ENCODE measurements at regions not wholly inside any gene's neighbourhood (a gene's known extent, or its start where the extent isn't known, plus 50 kb on each side); places are given as distances from the start of the nearest gene placed in this dataset.

DNA sequence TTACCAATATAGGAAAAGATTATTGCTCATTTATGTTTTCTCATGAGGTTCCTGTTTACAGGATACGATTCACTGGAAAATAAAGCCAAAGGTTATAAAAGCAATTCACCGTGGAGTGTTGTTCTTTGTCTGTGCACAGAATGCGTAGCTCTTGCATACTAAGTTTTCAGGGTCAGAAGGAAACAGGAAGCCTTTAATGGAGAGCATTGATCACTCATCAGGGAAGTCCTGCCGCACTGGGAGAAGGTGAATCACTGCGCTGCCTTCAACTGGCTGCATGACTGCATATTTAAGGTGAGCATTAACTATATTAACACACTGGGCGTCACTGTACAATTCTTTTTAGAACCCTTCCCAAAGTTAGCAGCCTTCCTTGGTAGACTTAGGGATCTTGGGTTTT lies 74.1 kb upstream of the SYK start:
- no peak overlapping the region for H3K4me3 ChIP-seq (replicated peaks in 1 of 2; ENCODE audit: low read depth in 1 of 2, low read length in 2 of 2)
- H3K27ac ChIP-seq (ENCODE audit: low read depth, low read length): no peak overlapping the region
- no peaks in the 10 kb centered on the region for H3K9me2 ChIP-seq (ENCODE audit: insufficient read depth)
- H3K9me3 ChIP-seq (ENCODE audit: control insufficient read depth in 1 of 2, insufficient read depth in 1 of 2, low read depth in 1 of 2, low read length in 2 of 2): no peaks in the 10 kb centered on the region
- no peaks in the 10 kb centered on the region for H3K36me3 ChIP-seq (ENCODE audit: control insufficient read depth in 1 of 2, insufficient read depth in 2 of 2, low read length in 2 of 2)
- BruUV-seq (replicated peaks): no TSS peak
- no peaks in the 10 kb centered on the region for H3K79me2 ChIP-seq (ENCODE audit: insufficient read depth, low read length)
- intact Hi-C loops (cut with micrococcal nuclease): no loop called here
- no peak for ATAC-seq
- POLR2A ChIA-PET: no interaction called here
- no peak overlapping the region for H2AFZ ChIP-seq (ENCODE audit: low read depth, low read length, poor library complexity, severe bottlenecking)
- no peak for DNase-seq (ENCODE audit: low read depth, low spot score)
- CTCF ChIA-PET: no interaction called here
- RAD21 ChIA-PET (ENCODE audit: low non-redundant PET in 1 of 2, low total read pairs in 2 of 2, uncharacterized antibody in 2 of 2, unreplicated experiment in 2 of 2): no interaction called here
- H4K20me1 ChIP-seq (ENCODE audit: insufficient read depth): no peaks in the 10 kb centered on the region
- no peak overlapping the region for H3K9ac ChIP-seq (ENCODE audit: low read length)
- no peak overlapping the region for H3K4me2 ChIP-seq (ENCODE audit: low read length)
- peaks cover 32% of the 10 kb centered on the region for H3K27me3 ChIP-seq (ENCODE audit: insufficient read depth, low read length)
- TF ChIP-seq EZH2 (IDR thresholded peaks at IDR 0.05): no peak
- TF ChIP-seq POLR2AphosphoS5 (IDR thresholded peaks at IDR 0.05; ENCODE audit: low read depth, low read length): no peak
- TF ChIP-seq SIN3A (IDR thresholded peaks at IDR 0.05; ENCODE audit: low read depth): no peak
- TF ChIP-seq RAD21 (IDR thresholded peaks at IDR 0.05; ENCODE audit: low read depth): no peak
- TF ChIP-seq, protein P1, sequence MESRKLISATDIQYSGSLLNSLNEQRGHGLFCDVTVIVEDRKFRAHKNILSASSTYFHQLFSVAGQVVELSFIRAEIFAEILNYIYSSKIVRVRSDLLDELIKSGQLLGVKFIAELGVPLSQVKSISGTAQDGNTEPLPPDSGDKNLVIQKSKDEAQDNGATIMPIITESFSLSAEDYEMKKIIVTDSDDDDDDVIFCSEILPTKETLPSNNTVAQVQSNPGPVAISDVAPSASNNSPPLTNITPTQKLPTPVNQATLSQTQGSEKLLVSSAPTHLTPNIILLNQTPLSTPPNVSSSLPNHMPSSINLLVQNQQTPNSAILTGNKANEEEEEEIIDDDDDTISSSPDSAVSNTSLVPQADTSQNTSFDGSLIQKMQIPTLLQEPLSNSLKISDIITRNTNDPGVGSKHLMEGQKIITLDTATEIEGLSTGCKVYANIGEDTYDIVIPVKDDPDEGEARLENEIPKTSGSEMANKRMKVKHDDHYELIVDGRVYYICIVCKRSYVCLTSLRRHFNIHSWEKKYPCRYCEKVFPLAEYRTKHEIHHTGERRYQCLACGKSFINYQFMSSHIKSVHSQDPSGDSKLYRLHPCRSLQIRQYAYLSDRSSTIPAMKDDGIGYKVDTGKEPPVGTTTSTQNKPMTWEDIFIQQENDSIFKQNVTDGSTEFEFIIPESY (IDR thresholded peaks at IDR 0.05; ENCODE audit: extremely low read depth, insufficient replicate concordance, low read length): no peak
- no peak for TF ChIP-seq ZFX (IDR thresholded peaks at IDR 0.05)
- TF ChIP-seq YY1 (IDR thresholded peaks at IDR 0.05; ENCODE audit: extremely low read depth, insufficient replicate concordance, low read depth, low read length): no peak
- no peak for TF ChIP-seq ZNF274 (IDR thresholded peaks at IDR 0.05; ENCODE audit: low read depth, low read length)
- no peak for TF ChIP-seq CEBPB (IDR thresholded peaks at IDR 0.05; ENCODE audit: low read depth)
- TF ChIP-seq, protein P2, sequence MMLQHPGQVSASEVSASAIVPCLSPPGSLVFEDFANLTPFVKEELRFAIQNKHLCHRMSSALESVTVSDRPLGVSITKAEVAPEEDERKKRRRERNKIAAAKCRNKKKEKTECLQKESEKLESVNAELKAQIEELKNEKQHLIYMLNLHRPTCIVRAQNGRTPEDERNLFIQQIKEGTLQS (IDR thresholded peaks at IDR 0.05): no peak
- TF ChIP-seq ELF1 (IDR thresholded peaks at IDR 0.05; ENCODE audit: borderline replicate concordance, low read depth): no peak
- no peak for TF ChIP-seq JUND (IDR thresholded peaks at IDR 0.05)
- TF ChIP-seq SRF (IDR thresholded peaks at IDR 0.05; ENCODE audit: low read depth): no peak
- TF ChIP-seq, protein P3, sequence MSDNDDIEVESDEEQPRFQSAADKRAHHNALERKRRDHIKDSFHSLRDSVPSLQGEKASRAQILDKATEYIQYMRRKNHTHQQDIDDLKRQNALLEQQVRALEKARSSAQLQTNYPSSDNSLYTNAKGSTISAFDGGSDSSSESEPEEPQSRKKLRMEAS (IDR thresholded peaks at IDR 0.05): no peak
- TF ChIP-seq, protein P4, sequence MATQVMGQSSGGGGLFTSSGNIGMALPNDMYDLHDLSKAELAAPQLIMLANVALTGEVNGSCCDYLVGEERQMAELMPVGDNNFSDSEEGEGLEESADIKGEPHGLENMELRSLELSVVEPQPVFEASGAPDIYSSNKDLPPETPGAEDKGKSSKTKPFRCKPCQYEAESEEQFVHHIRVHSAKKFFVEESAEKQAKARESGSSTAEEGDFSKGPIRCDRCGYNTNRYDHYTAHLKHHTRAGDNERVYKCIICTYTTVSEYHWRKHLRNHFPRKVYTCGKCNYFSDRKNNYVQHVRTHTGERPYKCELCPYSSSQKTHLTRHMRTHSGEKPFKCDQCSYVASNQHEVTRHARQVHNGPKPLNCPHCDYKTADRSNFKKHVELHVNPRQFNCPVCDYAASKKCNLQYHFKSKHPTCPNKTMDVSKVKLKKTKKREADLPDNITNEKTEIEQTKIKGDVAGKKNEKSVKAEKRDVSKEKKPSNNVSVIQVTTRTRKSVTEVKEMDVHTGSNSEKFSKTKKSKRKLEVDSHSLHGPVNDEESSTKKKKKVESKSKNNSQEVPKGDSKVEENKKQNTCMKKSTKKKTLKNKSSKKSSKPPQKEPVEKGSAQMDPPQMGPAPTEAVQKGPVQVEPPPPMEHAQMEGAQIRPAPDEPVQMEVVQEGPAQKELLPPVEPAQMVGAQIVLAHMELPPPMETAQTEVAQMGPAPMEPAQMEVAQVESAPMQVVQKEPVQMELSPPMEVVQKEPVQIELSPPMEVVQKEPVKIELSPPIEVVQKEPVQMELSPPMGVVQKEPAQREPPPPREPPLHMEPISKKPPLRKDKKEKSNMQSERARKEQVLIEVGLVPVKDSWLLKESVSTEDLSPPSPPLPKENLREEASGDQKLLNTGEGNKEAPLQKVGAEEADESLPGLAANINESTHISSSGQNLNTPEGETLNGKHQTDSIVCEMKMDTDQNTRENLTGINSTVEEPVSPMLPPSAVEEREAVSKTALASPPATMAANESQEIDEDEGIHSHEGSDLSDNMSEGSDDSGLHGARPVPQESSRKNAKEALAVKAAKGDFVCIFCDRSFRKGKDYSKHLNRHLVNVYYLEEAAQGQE (IDR thresholded peaks at IDR 0.05; ENCODE audit: low read depth): no peak
- no peaks in the 10 kb centered on the region for H3K4me1 ChIP-seq (ENCODE audit: control insufficient read depth in 1 of 2, insufficient read depth in 2 of 2, low read length in 2 of 2)

All from HCT116 (cell line).